Gastroesophageal sphincter (tissue), 4 donors: ENCODE measurements at regions not wholly inside any gene's neighbourhood (a gene's known extent, or its start where the extent isn't known, plus 50 kb on each side); places are given as distances from the start of the nearest gene placed in this dataset.

Source experiments
- ATAC-seq: fragments of 150-250 bp; one replicate; pipeline ENCODE4 v1.9.1; 2016; ENCODE audit warnings: mild to moderate bottlenecking, moderate library complexity
- H3K27ac ChIP-seq, 4 donors: fragments of 200-600 bp; sonication (generic) in 3 of 4; 1 replicate in 3 of 4; 2 replicates in 1 of 4; pipeline ENCODE4 v1.5.1; 2016 to 2019
- H3K27me3 ChIP-seq: fragments of 200-600 bp; sonication (generic); one replicate; pipeline ENCODE4 v1.5.1; 2019
- H3K36me3 ChIP-seq, 2 donors: fragments of 200-600 bp; sonication (generic); one replicate each; pipeline ENCODE4 v1.5.1; 2019; ENCODE audit warnings: control low read depth in 1 of 2
- H3K4me1 ChIP-seq, 3 donors: fragments of 200-600 bp; sonication (generic); 1 replicate in 2 of 3; 2 replicates in 1 of 3; pipeline ENCODE4 v1.5.1; 2016 to 2019; ENCODE audit warnings: control low read depth in 2 of 3
- H3K4me3 ChIP-seq, 2 donors: fragments of 200-600 bp; sonication (generic); one replicate each; pipeline ENCODE4 v1.5.1; 2019; ENCODE audit warnings: mild to moderate bottlenecking in 1 of 2, moderate library complexity in 1 of 2
- H3K9me3 ChIP-seq, 3 donors: fragments of 200-600 bp; sonication (generic); one replicate each; pipeline ENCODE4 v1.5.1; 2017 to 2019; ENCODE audit warnings: control low read depth in 2 of 3
- CTCF ChIP-seq, 4 experiments: fragments of 200-600 bp in 2 of 4; fragments of 450-650 bp in 2 of 4; sonication (generic) in 1 of 4; IDR thresholded peaks; one replicate each; pipeline ENCODE4 v1.5.1; 2017 to 2019; ENCODE audit warnings: antibody characterized with exemption in 4 of 4, mild to moderate bottlenecking in 2 of 4, moderate library complexity in 2 of 4
- EP300 ChIP-seq: sonication (generic); formaldehyde crosslinking; IDR thresholded peaks from one replicate; pipeline ENCODE4 v1.6.1; 2017; ENCODE audit warnings: antibody characterized with exemption, mild to moderate bottlenecking
- POLR2A ChIP-seq, 2 donors: fragments of 450-650 bp; IDR thresholded peaks; one replicate each; pipeline ENCODE4 v1.6.1; 2017; ENCODE audit warnings: antibody characterized with exemption in 2 of 2, mild to moderate bottlenecking in 2 of 2, moderate library complexity in 1 of 2
- POLR2AphosphoS5 ChIP-seq: sonication (generic); formaldehyde crosslinking; IDR thresholded peaks from one replicate; pipeline ENCODE4 v1.6.1; 2017; ENCODE audit warnings: antibody characterized with exemption
- WGBS, 2 donors: methylation state at CpG; one replicate each; pipeline ENCODE4 v1.1.5; 2018; ENCODE audit warnings: low coverage in 1 of 2; 5-methylcytosine and 5-hydroxymethylcytosine counted together

DNA sequence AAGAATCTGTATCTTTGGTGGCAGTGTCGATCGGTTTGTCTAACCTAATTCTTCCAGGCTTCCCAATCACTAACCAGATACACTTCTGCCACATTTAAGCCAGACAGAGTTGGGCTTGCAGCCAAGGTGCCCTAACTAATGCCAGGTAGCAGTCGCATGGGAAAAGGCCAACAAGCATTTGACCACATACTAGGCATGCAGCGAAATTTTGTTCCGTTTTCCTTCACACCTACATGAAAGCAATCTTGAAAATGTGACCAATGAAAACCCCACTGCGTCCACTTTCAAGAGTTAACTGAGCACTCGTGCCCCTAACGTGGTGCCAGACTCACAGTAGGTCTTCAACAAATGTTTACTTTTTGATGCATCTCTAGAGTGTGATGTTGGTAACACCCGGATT is 192.2 kb upstream of the TPM1 start:
- Histone ChIP-seq H3K4me1 (peaks cover 0 to 43% (median 7%) of the 10 kb centered on the region in 3 donors), H3K27me3 (no peaks in the 10 kb centered on the region), H3K9me3 (no peaks in the 10 kb centered on the region), H3K4me3 (no peak overlapping the region), H3K27ac (peak overlapping the region in 1 of 4 donors; percentile 39), H3K36me3 (no peaks in the 10 kb centered on the region)
- ATAC-seq: no peak
- WGBS, 2 donors: 83 to 90% methylated on average over 7 to 8 of the region's 9 CpGs
- TF ChIP-seq CTCF (IDR thresholded peaks at IDR 0.05) (no peak), POLR2A (IDR thresholded peaks at IDR 0.05) (no peak), EP300 (no peak), POLR2AphosphoS5 (no peak)

DNA sequence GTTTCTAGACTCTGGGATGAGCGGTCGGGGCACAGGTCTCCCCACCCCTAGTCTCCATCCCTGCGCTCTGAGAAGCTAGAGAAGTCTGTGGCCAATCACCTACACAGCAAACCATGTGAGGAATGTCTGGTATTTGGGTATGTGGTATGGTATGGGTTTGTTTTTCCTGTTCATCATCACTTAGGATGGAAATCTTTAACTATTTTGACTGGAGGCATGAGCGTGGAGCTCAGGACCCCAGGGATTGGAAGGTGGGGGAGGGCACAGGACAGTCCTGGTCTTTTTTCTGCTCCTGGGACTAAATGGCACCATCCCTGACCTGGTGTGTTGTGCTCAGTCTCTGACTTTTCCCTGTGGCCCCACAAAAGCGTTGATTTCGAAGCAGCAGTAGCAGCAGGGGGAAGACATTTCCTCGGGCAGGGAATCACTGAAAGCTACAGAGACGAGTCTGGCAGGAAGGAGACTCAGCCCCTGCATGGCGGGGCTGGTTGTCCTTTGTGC is 191.7 kb upstream of the TPM1 start:
- H3K27ac ChIP-seq: peak overlapping the region in 1 of 4 donors; percentile 39
- H3K27me3 ChIP-seq: no peaks in the 10 kb centered on the region
- H3K4me1 ChIP-seq: peaks cover 0 to 41% (median 7%) of the 10 kb centered on the region in 3 donors
- no peak for ATAC-seq
- H3K4me3 ChIP-seq: no peak overlapping the region
- H3K9me3 ChIP-seq: no peaks in the 10 kb centered on the region
- no peak for TF ChIP-seq POLR2A (IDR thresholded peaks at IDR 0.05)
- no peak for TF ChIP-seq EP300
- no peak for TF ChIP-seq POLR2AphosphoS5
- no peak for TF ChIP-seq CTCF (IDR thresholded peaks at IDR 0.05)
- no peaks in the 10 kb centered on the region for H3K36me3 ChIP-seq
- 74 to 94% methylated on average over 3 to 7 of the region's 9 CpGs for WGBS, 2 donors

DNA sequence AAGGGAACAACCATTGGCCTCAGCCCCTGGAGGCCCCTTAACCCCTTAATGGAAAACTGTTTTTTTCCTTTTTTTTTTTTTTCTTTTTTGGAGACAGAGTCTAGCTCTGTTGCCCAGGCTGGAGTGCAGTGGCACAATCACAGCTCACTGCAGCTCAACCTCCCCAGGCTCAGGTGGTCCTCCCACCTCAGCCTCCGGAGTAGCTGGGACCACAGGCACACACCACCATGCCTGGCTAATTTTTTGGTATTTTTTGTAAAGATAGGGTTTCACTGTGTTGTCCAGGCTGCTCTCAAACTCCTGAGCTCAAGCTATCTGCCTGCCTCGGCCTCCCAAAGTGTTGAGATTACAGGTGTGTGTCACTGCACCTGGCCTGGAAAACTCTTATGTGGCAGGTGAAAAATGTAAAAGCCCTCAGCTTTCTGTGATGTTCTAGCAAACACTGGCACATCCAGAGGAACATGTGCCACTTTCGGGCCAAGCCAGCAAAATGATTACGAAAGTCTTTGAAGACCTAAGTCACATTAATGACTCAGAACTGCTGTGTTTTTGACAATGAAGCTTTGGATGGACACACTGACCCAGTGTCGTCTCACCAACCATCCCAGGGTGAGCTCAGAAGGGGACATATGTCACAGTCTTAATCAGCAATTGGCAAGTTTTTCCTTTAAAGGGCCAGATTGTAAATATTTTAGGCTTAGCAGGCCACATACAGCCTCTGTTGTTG is 189.3 kb upstream of the TPM1 start:
- TF ChIP-seq POLR2AphosphoS5 (no peak), CTCF (IDR thresholded peaks at IDR 0.05) (no peak), EP300 (no peak), POLR2A (IDR thresholded peaks at IDR 0.05) (no peak)
- no peak for ATAC-seq
- no peaks in the 10 kb centered on the region for H3K9me3 ChIP-seq
- peaks cover 0 to 46% (median 5%) of the 10 kb centered on the region in 3 donors for H3K4me1 ChIP-seq
- H3K4me3 ChIP-seq: no peak overlapping the region
- H3K27ac ChIP-seq: peak overlapping the region in 2 of 4 donors; percentile 6 to 18
- WGBS, 2 donors: 57 to 68% methylated on average over 3 to 4 of the region's 5 CpGs
- H3K36me3 ChIP-seq: no peaks in the 10 kb centered on the region
- no peaks in the 10 kb centered on the region for H3K27me3 ChIP-seq

DNA sequence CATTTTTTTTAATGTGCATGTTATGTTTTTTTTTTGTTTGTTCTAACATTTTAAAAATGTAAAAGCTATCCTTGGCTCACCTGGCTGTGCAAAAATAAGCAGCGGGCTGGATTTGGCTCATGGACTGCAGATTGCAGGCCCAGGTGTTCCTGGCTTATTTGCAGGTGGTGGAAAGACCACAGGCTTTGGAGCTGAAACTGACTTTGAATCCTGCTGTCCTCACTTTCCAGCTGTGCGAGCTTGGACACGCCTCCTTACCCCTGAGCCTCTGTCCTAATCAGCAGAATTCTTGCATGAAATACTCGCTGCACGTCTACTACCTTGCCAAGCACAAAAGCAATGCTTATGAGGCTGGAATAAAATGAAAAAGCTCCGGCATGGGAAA is 188.7 kb upstream of the TPM1 start:
- Histone ChIP-seq H3K9me3 (no peaks in the 10 kb centered on the region), H3K27ac (peak overlapping the region in 1 of 4 donors; percentile 41), H3K27me3 (no peaks in the 10 kb centered on the region), H3K4me1 (peaks cover 0 to 41% (median 2%) of the 10 kb centered on the region in 3 donors), H3K36me3 (no peaks in the 10 kb centered on the region), H3K4me3 (no peak overlapping the region)
- TF ChIP-seq POLR2AphosphoS5 (no peak), EP300 (no peak), POLR2A (IDR thresholded peaks at IDR 0.05) (no peak), CTCF (IDR thresholded peaks at IDR 0.05) (no peak)
- WGBS, 2 donors: 31 to 100% methylated on average over 2 to 5 of the region's 6 CpGs
- no peak for ATAC-seq
